ENCODE measurements at regions not wholly inside any gene's neighbourhood (a gene's known extent, or its start where the extent isn't known, plus 50 kb on each side); places are given as distances from the start of the nearest gene placed in this dataset.

- Histone ChIP-seq H3K27ac (no peak overlapping the region), H3K36me3 (ENCODE audit: insufficient read depth, low read length) (no peaks in the 10 kb centered on the region), H3K4me3 (no peak overlapping the region), H3K9me3 (ENCODE audit: low read depth, low read length) (no peaks in the 10 kb centered on the region), H3K9ac (ENCODE audit: insufficient read length) (no peak overlapping the region)
- TF ChIP-seq FOXP2 (optimal IDR thresholded peaks at IDR 0.05; ENCODE audit: control extremely low read depth, extremely low read length, insufficient read depth): no peak
- TF ChIP-seq EZH2 (IDR thresholded peaks at IDR 0.05): no peak
- no peak for TF ChIP-seq POLR2AphosphoS5 (IDR thresholded peaks at IDR 0.05; ENCODE audit: borderline replicate concordance, low read depth, low read length)
- DNase-seq (ENCODE audit: low read depth, low spot score): no peak
Observed at GRCh38 chr2:56464066-56464465, 280.3 kb downstream of the CCDC85A start.

- H3K36me3 ChIP-seq (ENCODE audit: insufficient read depth, low read length): no peaks in the 10 kb centered on the region
- TF ChIP-seq EZH2 (IDR thresholded peaks at IDR 0.05) (no peak), POLR2AphosphoS5 (IDR thresholded peaks at IDR 0.05; ENCODE audit: borderline replicate concordance, low read depth, low read length) (no peak), FOXP2 (optimal IDR thresholded peaks at IDR 0.05; ENCODE audit: control extremely low read depth, extremely low read length, insufficient read depth) (no peak)
Observed at GRCh38 chr2:56464613-56465012, 280.8 kb downstream of the CCDC85A start.

GRCh38 chr2:56465491-56465890, 281.7 kb downstream of the CCDC85A start:
- H3K27ac ChIP-seq: no peak overlapping the region
- H3K9ac ChIP-seq (ENCODE audit: insufficient read length): no peak overlapping the region
- H3K4me3 ChIP-seq: no peak overlapping the region
- no peaks in the 10 kb centered on the region for H3K9me3 ChIP-seq (ENCODE audit: low read depth, low read length)
- TF ChIP-seq EZH2 (IDR thresholded peaks at IDR 0.05) (no peak), POLR2AphosphoS5 (IDR thresholded peaks at IDR 0.05; ENCODE audit: borderline replicate concordance, low read depth, low read length) (no peak), FOXP2 (optimal IDR thresholded peaks at IDR 0.05; ENCODE audit: control extremely low read depth, extremely low read length, insufficient read depth) (no peak)
- DNase-seq (ENCODE audit: low read depth, low spot score): no peak
- no peaks in the 10 kb centered on the region for H3K36me3 ChIP-seq (ENCODE audit: insufficient read depth, low read length)

More at GRCh38 chr2:56464613-56465012, 280.8 kb downstream of the CCDC85A start:
- H3K9me3 ChIP-seq (ENCODE audit: low read depth, low read length): no peaks in the 10 kb centered on the region
- no peak for DNase-seq (ENCODE audit: low read depth, low spot score)
- H3K9ac ChIP-seq (ENCODE audit: insufficient read length): no peak overlapping the region
- H3K4me3 ChIP-seq: no peak overlapping the region
- no peak overlapping the region for H3K27ac ChIP-seq

DNA sequence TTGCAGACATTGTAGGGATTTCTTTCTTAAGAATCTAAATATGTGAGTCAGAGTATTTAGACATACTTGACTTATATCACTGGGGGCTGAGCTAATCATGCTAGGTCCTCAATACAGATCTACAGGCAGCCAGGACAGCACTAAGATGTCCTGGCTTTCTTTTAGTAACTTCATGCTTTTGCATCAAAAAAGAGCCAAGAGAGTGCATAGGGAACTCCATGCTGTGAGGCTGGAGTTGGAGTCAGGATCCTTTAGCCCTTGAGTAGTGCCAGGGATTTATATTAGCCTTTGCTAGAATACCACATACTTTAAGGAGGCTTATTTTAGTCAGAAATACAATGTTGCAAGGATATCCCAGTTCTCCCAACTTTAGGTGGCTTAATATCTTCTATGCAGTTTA, 289.7 kb downstream of the CCDC85A start:
- H3K36me3 ChIP-seq (ENCODE audit: insufficient read depth, low read length): no peaks in the 10 kb centered on the region
- TF ChIP-seq EZH2 (IDR thresholded peaks at IDR 0.05) (no peak), FOXP2 (optimal IDR thresholded peaks at IDR 0.05; ENCODE audit: control extremely low read depth, extremely low read length, insufficient read depth) (no peak), POLR2AphosphoS5 (IDR thresholded peaks at IDR 0.05; ENCODE audit: borderline replicate concordance, low read depth, low read length) (no peak)
- no peak for DNase-seq (ENCODE audit: low read depth, low spot score)
- H3K9ac ChIP-seq (ENCODE audit: insufficient read length): no peak overlapping the region
- no peak overlapping the region for H3K27ac ChIP-seq
- H3K4me3 ChIP-seq: no peak overlapping the region
- no peaks in the 10 kb centered on the region for H3K9me3 ChIP-seq (ENCODE audit: low read depth, low read length)

DNA sequence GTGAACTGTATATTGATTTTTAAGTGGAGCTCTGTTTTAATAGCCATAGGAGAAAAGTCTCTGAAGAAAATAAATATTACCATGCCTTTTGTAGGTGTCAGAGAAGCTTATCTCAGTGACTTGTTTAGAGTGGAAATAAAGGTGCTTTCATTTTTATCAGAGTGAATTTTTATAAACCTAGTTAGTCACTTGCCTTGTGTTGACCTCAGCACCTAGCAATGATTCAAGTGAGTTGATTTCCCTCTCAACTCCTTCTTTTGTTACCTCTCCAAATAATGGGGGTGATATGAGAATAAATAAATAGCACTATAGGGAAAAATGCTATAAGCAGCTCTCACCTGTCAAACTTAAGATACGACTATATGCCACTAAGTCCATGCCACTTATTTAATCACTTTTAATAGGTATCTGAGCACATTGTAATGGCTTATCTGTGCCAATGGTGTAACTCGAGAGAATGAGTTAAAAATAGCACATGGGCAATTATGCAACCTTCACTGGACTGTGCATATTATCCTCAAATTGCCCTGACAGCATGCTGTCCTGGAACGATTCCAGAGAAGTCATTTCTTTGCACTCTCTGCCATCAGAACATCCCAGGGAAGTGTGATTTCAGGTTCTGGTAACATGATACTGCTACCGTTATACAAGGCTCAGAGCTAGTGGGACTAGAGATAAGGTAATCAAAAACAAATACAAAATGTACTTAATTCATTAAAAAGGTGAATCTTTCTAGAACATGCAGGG, 290.8 kb downstream of the CCDC85A start:
- Histone ChIP-seq H3K36me3 (ENCODE audit: insufficient read depth, low read length) (no peaks in the 10 kb centered on the region), H3K9ac (ENCODE audit: insufficient read length) (no peak overlapping the region), H3K4me3 (no peak overlapping the region), H3K9me3 (ENCODE audit: low read depth, low read length) (no peaks in the 10 kb centered on the region), H3K27ac (no peak overlapping the region)
- no peak for DNase-seq (ENCODE audit: low read depth, low spot score)
- TF ChIP-seq POLR2AphosphoS5 (IDR thresholded peaks at IDR 0.05; ENCODE audit: borderline replicate concordance, low read depth, low read length) (no peak), EZH2 (IDR thresholded peaks at IDR 0.05) (no peak), FOXP2 (optimal IDR thresholded peaks at IDR 0.05; ENCODE audit: control extremely low read depth, extremely low read length, insufficient read depth) (no peak)

GRCh38 chr2:56475191-56475590, 291.4 kb downstream of the CCDC85A start:
- DNase-seq (ENCODE audit: low read depth, low spot score): no peak
- H3K4me3 ChIP-seq: no peak overlapping the region
- no peaks in the 10 kb centered on the region for H3K9me3 ChIP-seq (ENCODE audit: low read depth, low read length)
- TF ChIP-seq EZH2 (IDR thresholded peaks at IDR 0.05): no peak
- no peak for TF ChIP-seq FOXP2 (optimal IDR thresholded peaks at IDR 0.05; ENCODE audit: control extremely low read depth, extremely low read length, insufficient read depth)
- no peak for TF ChIP-seq POLR2AphosphoS5 (IDR thresholded peaks at IDR 0.05; ENCODE audit: borderline replicate concordance, low read depth, low read length)
- H3K27ac ChIP-seq: no peak overlapping the region
- H3K36me3 ChIP-seq (ENCODE audit: insufficient read depth, low read length): no peaks in the 10 kb centered on the region
- no peak overlapping the region for H3K9ac ChIP-seq (ENCODE audit: insufficient read length)

DNA sequence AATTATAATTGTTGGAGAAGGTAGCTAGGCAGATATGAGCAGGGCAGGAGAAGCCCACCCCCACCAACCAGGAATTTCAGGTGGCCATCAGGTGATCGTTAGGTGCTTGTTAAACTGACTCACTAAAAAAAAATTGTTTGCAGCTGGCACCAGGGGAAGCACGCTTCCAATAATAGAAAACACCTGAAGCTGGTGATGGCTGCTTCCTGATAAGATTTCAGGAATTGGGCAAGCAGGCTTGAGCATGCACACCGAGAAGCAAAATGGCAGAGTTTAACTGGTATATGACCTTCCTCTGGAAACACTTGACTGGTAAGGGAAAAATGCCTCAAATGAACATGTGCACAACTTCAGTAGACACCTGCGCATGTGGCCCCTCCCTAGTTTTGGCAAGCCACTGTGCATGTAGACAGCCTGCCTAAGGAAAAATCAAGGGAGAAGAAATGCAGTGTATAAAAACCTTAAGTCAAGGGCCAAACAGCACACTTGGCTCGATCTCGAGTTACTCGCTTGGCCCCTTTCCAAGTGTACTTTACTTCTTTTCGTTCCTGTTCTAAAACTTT, 292.8 kb downstream of the CCDC85A start:
- Histone ChIP-seq H3K36me3 (ENCODE audit: insufficient read depth, low read length) (no peaks in the 10 kb centered on the region), H3K4me3 (no peak overlapping the region), H3K9ac (ENCODE audit: insufficient read length) (no peak overlapping the region), H3K27ac (no peak overlapping the region), H3K9me3 (ENCODE audit: low read depth, low read length) (no peaks in the 10 kb centered on the region)
- TF ChIP-seq FOXP2 (optimal IDR thresholded peaks at IDR 0.05; ENCODE audit: control extremely low read depth, extremely low read length, insufficient read depth) (no peak), EZH2 (IDR thresholded peaks at IDR 0.05) (no peak), POLR2AphosphoS5 (IDR thresholded peaks at IDR 0.05; ENCODE audit: borderline replicate concordance, low read depth, low read length) (no peak)
- DNase-seq (ENCODE audit: low read depth, low spot score): no peak

GRCh38 chr2:56478027-56478426, 294.2 kb downstream of the CCDC85A start:
- Histone ChIP-seq H3K27ac (no peak overlapping the region), H3K4me3 (no peak overlapping the region)
- no peak for TF ChIP-seq EZH2 (IDR thresholded peaks at IDR 0.05)
- no peak for TF ChIP-seq POLR2AphosphoS5 (IDR thresholded peaks at IDR 0.05; ENCODE audit: borderline replicate concordance, low read depth, low read length)
- no peak for TF ChIP-seq FOXP2 (optimal IDR thresholded peaks at IDR 0.05; ENCODE audit: control extremely low read depth, extremely low read length, insufficient read depth)

More at GRCh38 chr2:56478027-56478426, 294.2 kb downstream of the CCDC85A start:
- H3K36me3 ChIP-seq (ENCODE audit: insufficient read depth, low read length): no peaks in the 10 kb centered on the region
- DNase-seq (ENCODE audit: low read depth, low spot score): no peak
- no peaks in the 10 kb centered on the region for H3K9me3 ChIP-seq (ENCODE audit: low read depth, low read length)
- no peak overlapping the region for H3K9ac ChIP-seq (ENCODE audit: insufficient read length)
